ENCODE measurements at regions not wholly inside any gene's neighbourhood (a gene's known extent, or its start where the extent isn't known, plus 50 kb on each side); places are given as distances from the start of the nearest gene placed in this dataset.

- BruUV-seq (replicated peaks) = no TSS peak
- H3K27ac ChIP-seq = no peak overlapping the region
- H3K36me3 ChIP-seq (ENCODE audit: low read depth) = no peaks in the 10 kb centered on the region
- no peak for DNase-seq
- no peaks in the 10 kb centered on the region for H3K4me1 ChIP-seq (replicated peaks; ENCODE audit: insufficient read depth)
- H3K9me2 ChIP-seq (ENCODE audit: insufficient read depth) = no peaks in the 10 kb centered on the region
- H3K9me3 ChIP-seq (ENCODE audit: insufficient read depth, low read depth) = no peaks in the 10 kb centered on the region
- H3K4me3 ChIP-seq = no peak overlapping the region
- no peaks in the 10 kb centered on the region for H3F3A ChIP-seq (ENCODE audit: insufficient read depth, low read depth)
- H3K79me2 ChIP-seq (ENCODE audit: low read depth) = no peaks in the 10 kb centered on the region
- H3K4me2 ChIP-seq = no peak overlapping the region
- intact Hi-C loops (cut with micrococcal nuclease; ENCODE audit: unreplicated experiment) = no loop called here
- POLR2A ChIA-PET (ENCODE audit: unreplicated experiment) = no interaction called here
- H2AFZ ChIP-seq = no peak overlapping the region
- no peaks in the 10 kb centered on the region for H4K20me1 ChIP-seq (ENCODE audit: insufficient read depth)
- H3K27me3 ChIP-seq (ENCODE audit: insufficient read depth, low read depth) = peaks cover 80% of the 10 kb centered on the region
- TF ChIP-seq EZH2 (IDR thresholded peaks at IDR 0.05; ENCODE audit: low read depth) = no peak
- CTCF ChIA-PET = no interaction called here
Observed at GRCh38 chr6:167505782-167506181, 180.9 kb downstream of the TTLL2 start.

- H4K20me1 ChIP-seq (ENCODE audit: insufficient read depth) = no peaks in the 10 kb centered on the region
- no peak overlapping the region for H3K27ac ChIP-seq
- no peaks in the 10 kb centered on the region for H3F3A ChIP-seq (ENCODE audit: insufficient read depth, low read depth)
- ChIA-PET POLR2A (ENCODE audit: unreplicated experiment) (no interaction called here), CTCF (interaction anchor here (0.7 kb wide), 1 partner anchor 301 kb away, joined by 3 read pairs; no protein-coding TSS in a partner anchor)
- no peak for DNase-seq
- no peaks in the 10 kb centered on the region for H3K4me1 ChIP-seq (replicated peaks; ENCODE audit: insufficient read depth)
- no peaks in the 10 kb centered on the region for H3K79me2 ChIP-seq (ENCODE audit: low read depth)
- H3K36me3 ChIP-seq (ENCODE audit: low read depth) = no peaks in the 10 kb centered on the region
- no TSS peak for BruUV-seq (replicated peaks)
- TF ChIP-seq EZH2 (IDR thresholded peaks at IDR 0.05; ENCODE audit: low read depth) = no peak
- no peak for TF ChIP-seq CTCF (conservative IDR thresholded peaks at IDR 0.05)
- H3K27me3 ChIP-seq (ENCODE audit: insufficient read depth, low read depth) = peaks cover 77% of the 10 kb centered on the region
- intact Hi-C loops (cut with micrococcal nuclease; ENCODE audit: unreplicated experiment) = no loop called here
- H2AFZ ChIP-seq = no peak overlapping the region
- no peak overlapping the region for H3K4me2 ChIP-seq
- no peak overlapping the region for H3K4me3 ChIP-seq
- H3K9me3 ChIP-seq (ENCODE audit: insufficient read depth, low read depth) = no peaks in the 10 kb centered on the region
- no peaks in the 10 kb centered on the region for H3K9me2 ChIP-seq (ENCODE audit: insufficient read depth)
Observed at GRCh38 chr6:167506443-167507301, 181.8 kb downstream of the TTLL2 start.

GRCh38 chr6:167507376-167507945 is 182.6 kb downstream of the TTLL2 start:
- no peaks in the 10 kb centered on the region for H3K79me2 ChIP-seq (ENCODE audit: low read depth)
- ChIA-PET POLR2A (ENCODE audit: unreplicated experiment) (no interaction called here), CTCF (interaction anchor here (0.7 kb wide), 1 partner anchor 301 kb away, joined by 3 read pairs; no protein-coding TSS in a partner anchor)
- no peak overlapping the region for H3K27ac ChIP-seq
- H3K27me3 ChIP-seq (ENCODE audit: insufficient read depth, low read depth) = peaks cover 77% of the 10 kb centered on the region
- H3K36me3 ChIP-seq (ENCODE audit: low read depth) = no peaks in the 10 kb centered on the region
- no peak overlapping the region for H3K4me2 ChIP-seq
- intact Hi-C loops (cut with micrococcal nuclease; ENCODE audit: unreplicated experiment) = no loop called here
- no peaks in the 10 kb centered on the region for H3F3A ChIP-seq (ENCODE audit: insufficient read depth, low read depth)
- H3K9me3 ChIP-seq (ENCODE audit: insufficient read depth, low read depth) = no peaks in the 10 kb centered on the region
- no peak overlapping the region for H3K4me3 ChIP-seq
- no peak overlapping the region for H2AFZ ChIP-seq
- H3K4me1 ChIP-seq (replicated peaks; ENCODE audit: insufficient read depth) = no peaks in the 10 kb centered on the region
- BruUV-seq (replicated peaks) = no TSS peak
- no peak for DNase-seq
- no peaks in the 10 kb centered on the region for H3K9me2 ChIP-seq (ENCODE audit: insufficient read depth)
- no peaks in the 10 kb centered on the region for H4K20me1 ChIP-seq (ENCODE audit: insufficient read depth)
- TF ChIP-seq EZH2 (IDR thresholded peaks at IDR 0.05; ENCODE audit: low read depth) (no peak), CTCF (conservative IDR thresholded peaks at IDR 0.05) (no peak)

Data from PC-9 (cell line).